ENCODE measurements at regions not wholly inside any gene's neighbourhood (a gene's known extent, or its start where the extent isn't known, plus 50 kb on each side); places are given as distances from the start of the nearest gene placed in this dataset.

DNA sequence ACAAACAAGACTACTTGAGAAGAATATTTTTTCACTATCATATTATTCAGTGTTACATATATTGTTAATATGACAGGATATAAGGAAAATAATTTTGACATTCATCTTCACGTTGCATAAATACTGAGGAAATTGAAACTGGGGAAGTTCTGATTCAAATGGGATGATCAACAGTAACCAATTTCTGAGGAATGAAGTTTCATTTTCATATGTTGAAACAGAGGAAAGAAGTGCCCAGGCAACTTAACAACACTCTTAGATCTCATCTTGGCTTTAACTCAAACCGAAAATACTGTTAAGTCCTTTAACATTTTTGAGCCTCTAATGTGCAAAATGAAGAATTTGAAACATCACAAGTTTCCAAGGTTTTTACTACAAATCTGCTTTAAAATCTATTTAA, 612.2 kb upstream of the VRK2 start:
- ChIA-PET POLR2A (no interaction called here), CTCF (no interaction called here)
- no peak for TF ChIP-seq CTCF (IDR thresholded peaks at IDR 0.05; ENCODE audit: insufficient read depth in 1 of 2, low read depth in 1 of 2, low read length in 1 of 2, severe bottlenecking in 1 of 2, unreplicated experiment in 1 of 2)
- Mint-ChIP-seq H3K4me3 (ENCODE audit: unreplicated experiment) (no peak overlapping the region), H3K36me3 (ENCODE audit: insufficient read depth, unreplicated experiment) (no peaks in the 10 kb centered on the region), H3K9me3 (ENCODE audit: unreplicated experiment) (no peaks in the 10 kb centered on the region), H3K4me1 (ENCODE audit: low read depth, unreplicated experiment) (no peaks in the 10 kb centered on the region), H3K27me3 (ENCODE audit: insufficient read depth, unreplicated experiment) (no peaks in the 10 kb centered on the region), H3K27ac (ENCODE audit: unreplicated experiment) (no peak overlapping the region)
- Histone ChIP-seq H3K27me3 (replicated peaks; ENCODE audit: control insufficient read depth, insufficient read depth, low read length) (no peaks in the 10 kb centered on the region), H3K4me1 (no peaks in the 10 kb centered on the region), H3K36me3 (ENCODE audit: control insufficient read depth, insufficient read depth, low read length) (no peaks in the 10 kb centered on the region), H3K4me3 (ENCODE audit: low read depth, low read length) (no peak overlapping the region), H3K9me3 (no peaks in the 10 kb centered on the region)
- DNase-seq: no peak
- intact Hi-C loops (cut with micrococcal nuclease; ENCODE audit: unreplicated experiment): no loop called here
- BruUV-seq (replicated peaks): no TSS peak

DNA sequence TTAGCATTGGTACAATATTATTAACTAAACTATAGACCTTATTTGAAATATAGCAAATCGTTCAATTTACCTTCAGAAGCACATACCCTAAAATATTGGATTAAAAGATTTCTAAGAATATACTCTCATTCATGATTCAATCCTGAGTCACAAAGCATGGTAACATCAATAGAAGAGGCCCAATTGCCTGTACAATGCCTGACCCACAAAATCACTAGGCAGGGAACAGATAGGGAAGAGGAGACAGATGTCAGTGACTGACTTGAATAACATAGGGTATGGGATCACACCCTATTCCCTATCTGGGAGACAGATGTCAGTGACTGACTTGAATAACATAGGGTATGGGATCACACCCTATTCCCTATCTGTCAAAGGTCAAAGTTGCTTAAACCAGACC, 611.6 kb upstream of the VRK2 start:
- DNase-seq: no peak
- no peaks in the 10 kb centered on the region for H3K36me3 ChIP-seq (ENCODE audit: control insufficient read depth, insufficient read depth, low read length)
- no TSS peak for BruUV-seq (replicated peaks)
- H3K4me1 ChIP-seq: no peaks in the 10 kb centered on the region
- H3K4me3 ChIP-seq (ENCODE audit: low read depth, low read length): no peak overlapping the region
- H3K9me3 ChIP-seq: no peaks in the 10 kb centered on the region
- no peaks in the 10 kb centered on the region for H3K27me3 ChIP-seq (replicated peaks; ENCODE audit: control insufficient read depth, insufficient read depth, low read length)
- no peaks in the 10 kb centered on the region for H3K36me3 Mint-ChIP-seq (ENCODE audit: insufficient read depth, unreplicated experiment)
- H3K9me3 Mint-ChIP-seq (ENCODE audit: unreplicated experiment): no peaks in the 10 kb centered on the region
- no peak for TF ChIP-seq CTCF (IDR thresholded peaks at IDR 0.05; ENCODE audit: insufficient read depth in 1 of 2, low read depth in 1 of 2, low read length in 1 of 2, severe bottlenecking in 1 of 2, unreplicated experiment in 1 of 2)
- no peak overlapping the region for H3K4me3 Mint-ChIP-seq (ENCODE audit: unreplicated experiment)
- ChIA-PET CTCF (no interaction called here), POLR2A (no interaction called here)
- no peak overlapping the region for H3K27ac Mint-ChIP-seq (ENCODE audit: unreplicated experiment)
- H3K27me3 Mint-ChIP-seq (ENCODE audit: insufficient read depth, unreplicated experiment): no peaks in the 10 kb centered on the region
- H3K4me1 Mint-ChIP-seq (ENCODE audit: low read depth, unreplicated experiment): no peaks in the 10 kb centered on the region
- intact Hi-C loops (cut with micrococcal nuclease; ENCODE audit: unreplicated experiment): no loop called here

- TF ChIP-seq CTCF (IDR thresholded peaks at IDR 0.05; ENCODE audit: insufficient read depth in 1 of 2, low read depth in 1 of 2, low read length in 1 of 2, severe bottlenecking in 1 of 2, unreplicated experiment in 1 of 2): no peak
- H3K36me3 Mint-ChIP-seq (ENCODE audit: insufficient read depth, unreplicated experiment): no peaks in the 10 kb centered on the region
- ChIA-PET POLR2A (no interaction called here), CTCF (no interaction called here)
- Histone ChIP-seq H3K4me3 (ENCODE audit: low read depth, low read length) (no peak overlapping the region), H3K36me3 (ENCODE audit: control insufficient read depth, insufficient read depth, low read length) (no peaks in the 10 kb centered on the region), H3K4me1 (no peaks in the 10 kb centered on the region), H3K27me3 (replicated peaks; ENCODE audit: control insufficient read depth, insufficient read depth, low read length) (no peaks in the 10 kb centered on the region), H3K9me3 (no peaks in the 10 kb centered on the region)
- H3K4me3 Mint-ChIP-seq (ENCODE audit: unreplicated experiment): no peak overlapping the region
- H3K27me3 Mint-ChIP-seq (ENCODE audit: insufficient read depth, unreplicated experiment): no peaks in the 10 kb centered on the region
- H3K4me1 Mint-ChIP-seq (ENCODE audit: low read depth, unreplicated experiment): no peaks in the 10 kb centered on the region
- no peaks in the 10 kb centered on the region for H3K9me3 Mint-ChIP-seq (ENCODE audit: unreplicated experiment)
- intact Hi-C loops (cut with micrococcal nuclease; ENCODE audit: unreplicated experiment): no loop called here
- no peak for DNase-seq
- no peak overlapping the region for H3K27ac Mint-ChIP-seq (ENCODE audit: unreplicated experiment)
- BruUV-seq (replicated peaks): no TSS peak
Measured at GRCh38 chr2:57437077-57437476, 609.5 kb upstream of the VRK2 start.

All from Caco-2 (cell line).